SW 1271 (cell line): ENCODE measurements at regions not wholly inside any gene's neighbourhood (a gene's known extent, or its start where the extent isn't known, plus 50 kb on each side); places are given as distances from the start of the nearest gene placed in this dataset.
A peak's percentile ranks its signal among the peaks of the same experiment; 100 is the strongest.
"Not testable (repeated sequence)": the region's sequence is repeated elsewhere in the genome, so short reads cannot be mapped to it uniquely, and the experiment has no call there.

Experiments
- DNase-seq, 2 experiments: peaks; one replicate each; lab custom pipeline; 2025; lab: John Stamatoyannopoulos, UW

DNA sequence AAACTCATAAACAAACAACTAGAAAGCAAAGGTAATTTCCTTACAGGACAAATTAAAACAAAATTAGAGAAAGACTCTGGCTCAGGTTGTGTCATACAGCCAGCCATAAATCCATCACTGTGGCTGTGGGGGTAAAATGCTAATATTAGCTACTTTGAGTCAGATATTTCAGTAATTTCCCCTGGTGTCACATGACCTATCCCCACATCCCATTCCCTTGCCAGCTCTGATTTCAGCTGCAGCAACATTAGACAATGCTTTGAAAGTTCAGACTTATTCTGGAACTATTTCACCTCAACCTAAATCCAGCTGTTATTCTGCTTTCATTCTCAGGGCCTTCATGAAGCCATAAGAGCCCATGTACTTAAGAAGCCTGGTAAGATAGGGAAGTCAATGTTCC, 55.3 kb downstream of the RPL10L start:
- DNase-seq = no peak

DNA sequence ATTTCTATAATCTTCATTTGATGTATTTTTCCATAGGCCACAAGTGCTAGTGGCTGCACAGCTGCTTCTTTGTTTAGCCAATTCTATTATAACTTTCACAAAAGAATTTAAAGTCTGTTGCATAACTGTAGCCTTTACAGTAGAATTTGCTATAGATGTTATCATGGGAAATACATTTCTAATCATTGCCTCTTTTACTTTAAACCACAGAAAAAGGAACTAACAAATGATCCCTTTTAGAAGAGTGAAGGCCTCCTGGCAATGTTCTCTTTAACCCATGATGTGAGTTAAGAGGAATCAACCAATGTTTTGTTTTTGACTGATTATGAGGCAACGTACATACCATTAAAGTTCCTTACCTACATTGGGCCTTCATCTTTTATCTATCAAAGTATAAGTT, 68.8 kb downstream of the RPL10L start:
- DNase-seq = no peak

DNA sequence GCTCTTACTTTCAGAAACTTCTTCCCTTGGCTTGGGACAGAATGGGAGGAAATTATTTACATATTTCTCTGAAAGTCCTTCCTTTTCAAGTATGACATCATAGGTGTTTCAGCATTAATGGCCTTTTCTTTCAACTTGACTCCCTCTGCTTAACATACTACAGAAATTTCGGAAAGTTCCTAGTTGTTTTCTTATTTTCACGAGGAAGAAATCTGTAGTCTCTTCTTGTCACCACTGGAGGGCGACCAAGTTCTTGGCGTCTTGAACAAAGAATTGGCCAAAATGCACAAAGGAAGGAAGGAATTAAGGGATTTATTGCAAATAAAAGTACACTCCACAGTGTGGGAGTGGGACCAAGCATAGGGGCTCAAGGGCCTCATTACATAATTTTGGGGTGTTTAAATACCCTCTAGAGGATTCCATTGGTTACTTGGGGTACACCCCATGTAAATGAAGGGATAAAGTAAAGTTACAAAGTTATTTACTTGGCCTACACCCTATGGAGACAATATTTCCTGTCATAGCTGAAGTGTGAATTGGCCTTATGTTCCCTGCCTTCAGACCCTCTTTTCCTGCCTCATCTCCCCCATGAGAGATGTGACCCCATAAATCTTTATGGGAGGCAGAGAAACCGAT, 70.4 kb downstream of the RPL10L start:
- DNase-seq = peak; percentile 2 to 56

DNA sequence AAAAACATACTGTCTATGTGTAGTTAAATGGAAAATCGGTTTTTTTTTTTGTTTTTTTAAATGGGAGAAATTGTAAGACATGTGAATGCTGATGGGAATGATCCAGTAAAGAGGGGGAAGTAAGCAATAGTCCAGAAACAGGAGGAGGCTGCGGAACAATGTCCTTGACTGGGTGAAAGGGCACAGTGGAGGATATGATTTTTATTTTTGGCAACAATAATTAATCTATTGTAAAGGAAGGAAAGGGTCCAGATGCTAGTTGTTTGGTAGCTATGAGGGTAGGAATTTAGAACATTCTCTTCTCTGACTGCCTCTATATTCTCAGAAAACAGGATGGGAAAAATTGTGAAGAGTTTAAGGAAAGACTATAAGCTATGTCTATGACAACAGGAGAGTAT, 76.6 kb downstream of the RPL10L start:
- no peak for DNase-seq

DNA sequence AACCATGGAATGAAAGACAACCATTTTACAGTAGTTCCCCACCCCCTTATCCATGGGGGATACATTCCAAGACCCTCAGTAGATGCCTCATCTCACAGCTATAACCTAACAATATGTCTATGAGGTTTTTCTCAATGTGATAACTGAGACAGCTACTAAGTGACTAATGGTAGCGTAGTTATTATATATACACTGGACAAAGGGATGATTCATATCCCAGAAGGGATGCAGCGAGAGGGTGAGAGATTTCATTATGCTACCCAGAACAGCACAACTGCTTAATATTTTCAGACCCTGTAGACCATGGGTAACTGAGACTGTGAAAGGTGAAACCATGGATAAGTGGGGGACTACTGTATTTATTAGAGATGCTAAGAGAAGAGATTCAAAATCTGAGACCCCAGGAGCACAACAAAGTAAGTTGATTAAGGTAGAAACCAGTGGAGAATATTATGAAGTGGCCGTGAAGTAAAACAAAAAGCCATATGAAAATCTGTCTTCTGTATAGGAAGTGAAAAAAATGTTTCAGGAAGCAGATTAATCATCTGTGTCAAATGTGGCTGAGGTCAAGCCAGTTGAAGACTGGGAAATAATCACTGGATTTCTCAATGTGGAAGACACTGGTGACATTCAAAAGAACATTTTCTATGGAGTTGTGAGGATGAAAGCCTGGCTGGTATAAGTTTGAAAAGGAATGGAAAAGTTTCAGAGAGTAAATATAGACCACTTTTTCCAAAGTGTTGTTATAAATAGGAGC, 77.2 kb downstream of the RPL10L start:
- no peak for DNase-seq

DNA sequence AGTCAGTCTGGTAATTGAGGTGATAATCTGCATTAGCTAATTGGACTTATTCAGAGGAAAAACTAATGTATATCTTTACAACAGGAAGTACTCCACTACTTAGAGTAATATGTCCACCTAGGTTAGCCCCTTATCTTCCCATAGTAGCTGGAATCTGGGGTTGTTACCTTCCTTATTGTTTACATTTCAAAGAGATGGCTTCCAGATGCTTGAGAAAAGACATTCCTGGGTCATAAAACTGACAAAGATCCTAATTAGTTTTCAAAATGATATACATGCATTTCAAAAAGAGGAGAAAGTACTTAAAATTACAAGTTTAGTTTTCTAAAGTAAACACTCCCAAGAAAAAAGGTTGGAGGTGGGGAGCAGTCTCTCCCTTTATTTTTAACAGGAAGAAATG, 78.1 kb downstream of the RPL10L start:
- no peak for DNase-seq

DNA sequence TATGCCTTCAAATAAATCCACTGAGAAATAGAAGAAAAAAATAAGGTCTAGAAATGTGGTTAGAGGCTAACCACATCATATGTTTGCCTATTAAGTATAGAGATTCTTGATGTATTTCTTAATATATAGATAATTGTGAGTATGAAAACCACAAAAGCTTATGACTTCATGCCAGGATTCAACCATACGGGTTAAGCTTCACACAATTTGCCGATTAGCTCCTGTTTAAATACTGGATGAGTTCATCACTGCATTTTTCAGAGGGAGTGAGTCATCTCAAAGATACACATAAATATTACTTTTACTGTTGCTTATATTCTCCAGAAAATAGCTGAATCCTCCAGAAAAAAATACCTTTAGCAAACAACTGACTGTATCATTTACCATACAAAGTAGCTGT, 79.6 kb downstream of the RPL10L start:
- DNase-seq = no peak

DNA sequence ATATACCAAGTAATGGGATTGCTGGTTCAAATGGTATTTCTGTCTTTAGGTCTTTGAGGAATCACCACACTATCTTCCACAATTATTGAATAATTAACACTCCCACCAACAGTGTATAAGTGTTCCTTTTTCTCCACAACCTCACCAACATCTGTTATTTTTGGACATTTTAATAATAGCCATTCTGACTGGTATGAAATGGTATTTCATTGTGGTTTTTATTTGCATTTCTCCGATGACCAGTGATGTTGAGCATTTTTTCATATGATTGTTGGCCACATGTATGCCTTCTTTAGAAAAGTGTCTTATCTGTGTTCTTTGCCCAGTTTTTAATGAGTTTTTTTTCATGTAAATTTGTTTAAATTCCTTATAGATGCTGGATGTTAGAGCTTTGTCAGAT, 83.4 kb downstream of the RPL10L start:
- not testable (repeated sequence) for DNase-seq

DNA sequence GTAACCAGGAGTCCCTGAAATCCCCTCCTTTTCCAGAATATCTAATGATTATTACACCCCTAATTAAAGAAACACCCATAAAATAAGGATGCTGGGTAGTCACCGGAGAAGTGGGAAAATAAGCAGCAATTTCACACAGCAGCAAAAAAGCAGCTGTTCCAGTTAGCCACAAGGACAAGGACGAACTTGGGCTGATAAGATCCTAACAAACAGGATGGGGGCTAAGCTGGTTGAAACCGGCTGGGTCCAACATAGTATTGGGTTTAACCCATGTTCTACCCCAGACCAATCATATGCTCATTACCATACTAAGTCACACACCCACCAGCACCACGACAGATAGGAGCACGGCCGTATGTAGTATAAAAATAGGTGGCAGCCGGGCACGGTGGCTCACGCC, 100.7 kb downstream of the RPL10L start:
- DNase-seq = no peak

DNA sequence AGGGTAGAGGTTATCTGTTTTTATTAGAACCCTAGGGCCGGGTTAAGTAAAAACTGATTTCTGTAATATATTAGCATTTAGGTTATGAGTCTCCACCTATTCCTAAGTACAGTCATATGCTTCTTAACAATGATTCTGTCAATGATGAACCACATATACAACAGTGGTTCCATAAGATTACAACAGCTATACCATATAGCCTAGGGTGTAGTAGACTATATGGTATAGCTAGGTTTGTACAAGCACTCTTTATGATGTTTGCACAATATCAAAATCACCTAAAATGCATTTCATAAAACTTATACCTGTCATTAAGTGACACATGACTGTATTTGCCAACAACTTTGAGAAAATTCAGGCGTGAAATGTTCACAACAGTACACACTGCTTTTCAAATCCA, 110.6 kb downstream of the RPL10L start:
- no peak for DNase-seq

DNA sequence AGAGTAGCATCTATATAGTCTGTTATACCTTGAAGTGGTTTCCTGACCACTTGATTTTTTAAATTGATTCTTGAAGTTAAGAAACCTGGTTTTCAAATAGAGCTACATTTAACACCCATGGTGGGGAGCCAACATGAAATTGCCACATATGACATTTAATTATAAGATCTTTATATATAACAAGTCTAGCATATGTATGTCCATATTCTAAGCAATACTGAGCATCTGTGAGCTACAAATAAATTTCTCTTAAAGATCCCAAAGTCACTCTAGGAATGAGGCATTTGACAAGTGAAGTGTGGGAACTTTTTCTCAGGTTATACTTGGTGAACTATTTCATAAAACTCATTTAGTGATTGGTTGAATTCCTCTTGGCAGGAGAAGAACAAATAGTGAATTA, 132.5 kb downstream of the RPL10L start:
- no peak for DNase-seq

DNA sequence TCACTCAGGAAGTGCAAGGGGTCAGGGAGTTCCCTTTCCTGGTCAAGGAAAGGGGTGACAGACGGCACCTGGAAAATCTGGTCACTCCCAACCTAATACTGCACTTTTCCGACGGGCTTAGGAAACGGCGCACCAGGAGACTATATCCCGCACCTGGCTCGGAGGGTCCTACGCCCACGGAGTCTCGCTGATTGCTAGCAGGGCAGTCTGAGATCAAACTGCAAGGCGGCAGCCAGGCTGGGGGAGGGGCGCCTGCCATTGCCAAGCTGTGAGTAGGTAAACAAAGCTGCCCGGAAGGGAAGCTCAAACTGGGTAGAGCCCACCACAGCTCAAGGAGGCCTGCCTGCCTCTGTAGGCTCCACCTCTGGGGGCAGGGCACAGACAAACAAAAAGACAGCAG, 142.8 kb downstream of the RPL10L start:
- not testable (repeated sequence) for DNase-seq

DNA sequence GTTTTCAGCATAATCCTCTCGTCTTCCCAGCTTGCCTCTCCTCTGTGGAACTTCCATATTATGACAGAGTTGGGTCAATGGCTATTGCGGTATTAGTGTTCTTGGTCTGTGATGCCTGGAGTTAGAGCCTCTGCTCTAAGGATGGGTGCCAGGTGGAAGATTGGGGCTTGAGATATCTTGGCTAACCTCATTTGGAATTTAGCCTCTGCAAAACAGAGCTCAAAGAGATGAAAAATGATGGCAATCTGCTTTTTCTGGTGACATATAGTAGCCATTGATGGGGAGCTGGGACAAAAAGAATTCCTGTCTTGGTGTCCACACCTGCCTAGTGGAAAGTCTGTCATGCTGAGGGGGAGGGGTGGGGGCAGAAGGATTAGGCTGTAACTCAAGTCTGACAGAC, 152.1 kb downstream of the RPL10L start:
- no peak for DNase-seq

DNA sequence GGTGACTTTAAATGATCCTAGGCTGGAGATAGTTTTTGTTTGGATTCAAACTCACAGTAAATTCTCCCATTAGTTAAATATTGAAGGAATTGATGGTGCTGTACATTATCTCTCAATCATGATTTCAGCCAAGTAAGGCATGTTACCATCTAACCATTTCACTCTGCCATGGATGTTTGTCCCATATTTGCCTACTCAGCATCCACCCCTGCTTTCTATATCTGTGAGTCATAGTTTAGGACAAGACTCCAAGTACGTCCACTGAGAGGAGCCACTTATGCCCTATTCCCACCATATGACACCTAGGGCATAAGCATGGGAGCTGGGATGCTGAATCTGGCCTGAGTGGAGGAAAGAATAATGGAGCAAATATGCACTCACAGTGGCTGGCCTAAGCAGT, 155.2 kb downstream of the RPL10L start:
- no peak for DNase-seq

DNA sequence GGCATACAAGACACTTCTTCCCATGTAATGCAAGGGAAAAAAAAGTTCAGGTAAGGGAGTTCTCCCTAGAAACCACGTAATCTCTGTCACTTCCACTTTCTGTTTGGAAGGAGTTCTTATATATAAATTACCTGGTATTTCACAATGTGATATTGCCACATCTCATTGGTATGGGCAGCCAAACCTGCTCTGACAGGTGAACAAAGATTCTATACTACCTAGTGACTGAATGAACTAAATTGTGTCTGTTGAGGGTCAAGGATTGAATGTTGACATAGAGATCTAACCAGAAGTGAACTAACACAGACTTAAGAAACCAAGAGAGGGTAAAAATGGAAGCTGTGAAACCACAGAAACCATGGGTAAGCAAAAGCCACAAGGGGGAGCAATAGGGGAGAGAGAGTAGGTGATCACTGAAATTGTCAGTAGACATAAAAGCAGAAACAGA, 161.3 kb downstream of the RPL10L start:
- peak; percentile 9 to 41 for DNase-seq

DNA sequence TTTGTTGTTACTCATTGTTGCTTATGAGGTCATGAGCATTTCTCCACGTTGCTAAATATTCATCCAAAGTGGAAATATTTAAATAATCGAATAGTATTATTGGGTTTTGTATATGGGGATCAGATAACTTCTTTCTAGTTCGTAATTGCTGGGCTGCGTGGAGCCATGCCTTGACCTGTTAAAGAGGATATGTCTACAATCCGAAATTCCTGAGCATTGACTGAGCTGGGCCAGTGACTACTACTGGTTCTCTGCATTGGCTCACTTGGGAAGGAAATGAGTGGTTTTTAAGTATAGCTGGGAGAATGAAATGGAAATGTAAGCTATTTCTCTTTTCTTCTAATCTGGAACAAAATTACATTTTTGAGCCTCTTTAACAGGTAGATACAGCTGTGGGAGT, 163.2 kb downstream of the RPL10L start:
- DNase-seq = no peak

DNA sequence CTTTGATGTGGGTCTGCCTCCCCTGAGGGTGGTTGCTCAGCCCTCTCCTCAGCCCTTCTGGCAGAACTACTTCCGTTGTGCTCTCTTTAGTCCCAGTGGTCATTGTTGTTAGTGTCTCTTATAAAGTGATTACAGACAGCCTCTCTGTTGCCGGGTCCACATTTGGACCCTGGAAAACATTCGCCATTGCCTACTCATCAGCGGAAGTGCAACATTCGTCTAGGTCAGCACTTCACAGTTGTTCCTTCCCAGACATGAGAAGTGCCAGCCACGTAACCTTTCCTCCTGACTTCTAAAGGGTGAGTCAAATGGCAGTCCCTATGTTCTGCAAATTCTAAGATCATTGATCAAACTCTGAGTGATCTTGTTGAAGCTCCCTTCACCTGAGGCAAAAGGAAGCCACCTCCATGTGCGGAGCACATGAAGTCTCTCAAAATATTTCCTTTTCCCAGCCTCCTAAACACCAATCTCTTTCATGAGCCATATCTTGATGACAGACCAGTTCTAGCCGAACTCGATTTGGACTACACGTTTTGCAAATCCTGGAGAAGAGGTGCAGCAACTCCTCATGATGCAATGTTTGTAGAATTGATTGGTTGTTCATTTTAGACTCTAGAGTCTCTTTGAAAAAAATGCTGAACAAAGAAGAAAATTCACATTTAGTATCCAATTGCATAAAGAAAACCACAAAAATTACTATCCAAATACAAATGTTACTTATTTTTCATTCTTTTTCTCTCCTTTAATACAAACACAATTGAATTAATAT, 163.8 kb downstream of the RPL10L start:
- no peak for DNase-seq

DNA sequence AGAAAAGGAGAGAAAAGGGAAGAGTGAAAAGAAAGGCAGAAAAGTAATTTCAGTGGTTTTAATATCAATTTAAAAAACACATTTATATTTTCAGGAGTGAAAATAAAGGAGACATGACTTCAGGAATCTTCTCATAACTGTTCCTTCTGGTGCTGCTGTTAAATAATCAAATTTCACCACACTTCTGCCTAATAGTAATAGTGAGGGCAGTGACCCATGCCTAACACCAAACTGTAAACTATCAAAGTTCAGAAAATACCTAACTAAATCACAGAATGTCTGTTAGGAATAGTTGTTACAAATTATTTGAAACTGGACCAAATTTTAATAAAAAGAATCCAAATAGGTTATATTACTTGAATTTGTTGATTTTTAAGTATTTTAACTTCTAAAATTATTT, 169.4 kb downstream of the RPL10L start:
- no peak for DNase-seq

DNA sequence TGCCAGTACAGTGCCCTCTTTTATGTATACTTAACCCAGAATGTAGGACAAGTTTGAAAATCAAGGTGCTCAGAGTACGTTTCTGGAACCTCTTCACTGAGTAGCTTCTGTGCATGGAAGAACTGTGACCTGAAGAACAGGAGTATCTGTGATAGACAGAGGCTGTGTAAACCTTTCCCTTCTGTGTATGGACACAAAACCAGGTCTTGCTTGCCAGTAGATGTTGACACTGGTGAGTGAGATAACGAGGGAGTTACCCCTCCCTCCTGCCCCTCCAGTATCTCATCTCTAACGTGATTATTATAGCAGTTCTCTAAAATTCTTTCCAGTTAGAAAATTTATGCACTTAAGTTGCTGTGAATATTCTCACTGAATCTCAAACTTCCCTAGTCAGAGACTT, 170.8 kb downstream of the RPL10L start:
- DNase-seq = no peak

DNA sequence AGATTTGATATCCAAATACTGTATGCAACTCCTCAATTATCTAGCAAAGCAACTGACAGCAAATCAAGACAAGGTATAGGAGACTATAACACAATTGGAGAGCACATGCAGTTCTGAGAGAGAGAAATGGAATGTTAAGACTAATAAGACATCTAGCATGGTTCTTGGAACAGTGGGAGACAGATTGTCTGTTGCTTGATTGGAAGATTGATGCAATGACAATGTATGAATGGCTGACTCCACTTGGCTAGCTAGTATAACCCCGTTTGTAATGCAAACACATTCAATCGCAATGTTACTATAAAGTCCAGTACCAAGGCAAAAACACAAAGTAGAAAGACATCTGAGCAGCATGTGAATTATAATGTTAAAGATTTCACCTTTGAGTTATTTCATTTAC, 179.3 kb downstream of the RPL10L start:
- DNase-seq = no peak

DNA sequence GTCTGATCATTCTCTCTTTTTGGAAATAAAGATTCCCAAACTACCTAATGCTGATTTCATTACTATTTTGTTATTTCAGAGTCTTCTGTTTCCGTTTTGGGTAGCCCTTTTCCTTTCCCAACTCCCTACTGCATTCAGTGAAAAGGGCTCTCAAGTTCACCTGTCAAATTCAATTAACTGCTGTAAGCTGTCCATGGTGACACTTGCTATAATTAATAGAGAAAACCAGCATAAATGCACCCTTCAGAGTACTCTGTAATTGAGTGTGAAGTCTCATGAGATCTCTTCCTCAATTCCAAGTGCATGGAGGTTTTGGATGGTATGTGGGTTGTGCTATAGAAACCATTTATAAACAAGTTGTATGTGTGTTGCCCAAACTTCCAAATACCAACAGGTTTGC, 187.2 kb downstream of the RPL10L start:
- no peak for DNase-seq

DNA sequence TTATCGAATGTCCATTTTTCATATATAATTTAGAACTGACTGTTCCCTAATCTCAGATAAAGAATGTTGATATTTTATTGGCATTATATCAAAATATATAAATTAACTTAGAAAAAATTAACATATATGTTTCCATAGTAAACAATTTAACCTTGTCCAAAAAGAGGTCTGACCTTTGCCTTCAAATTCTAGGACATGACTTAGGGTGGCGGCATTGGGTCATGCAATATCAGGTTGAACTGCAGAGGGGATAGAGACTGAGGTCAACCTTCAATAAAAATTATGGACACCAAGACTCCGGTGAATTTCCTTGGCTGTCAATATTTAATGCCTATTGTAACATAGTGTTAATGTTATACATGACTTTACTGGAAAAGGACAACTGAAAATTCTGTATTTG, 199.8 kb downstream of the RPL10L start:
- DNase-seq = no peak

DNA sequence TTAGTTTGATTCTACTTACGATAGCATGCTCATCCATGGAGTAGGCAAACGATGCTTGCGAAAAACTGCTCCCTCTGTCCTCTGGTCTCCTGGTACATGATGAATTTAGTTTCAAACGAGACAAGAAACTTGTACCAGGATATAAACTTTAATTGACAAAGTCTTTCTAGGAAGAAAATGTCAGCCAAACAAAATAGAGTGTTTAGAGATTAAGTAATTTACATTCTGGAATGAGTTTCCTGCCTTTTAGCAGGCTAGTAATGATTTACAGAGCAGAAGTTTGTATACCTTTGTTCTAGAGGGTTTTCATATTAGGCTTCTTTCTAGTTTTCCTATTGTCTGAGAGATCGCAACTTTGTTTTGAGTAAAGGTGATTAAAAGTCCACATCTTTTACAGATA, 206.9 kb downstream of the RPL10L start:
- DNase-seq = no peak
